ENCODE measurements at regions not wholly inside any gene's neighbourhood (a gene's known extent, or its start where the extent isn't known, plus 50 kb on each side); places are given as distances from the start of the nearest gene placed in this dataset.

DNA sequence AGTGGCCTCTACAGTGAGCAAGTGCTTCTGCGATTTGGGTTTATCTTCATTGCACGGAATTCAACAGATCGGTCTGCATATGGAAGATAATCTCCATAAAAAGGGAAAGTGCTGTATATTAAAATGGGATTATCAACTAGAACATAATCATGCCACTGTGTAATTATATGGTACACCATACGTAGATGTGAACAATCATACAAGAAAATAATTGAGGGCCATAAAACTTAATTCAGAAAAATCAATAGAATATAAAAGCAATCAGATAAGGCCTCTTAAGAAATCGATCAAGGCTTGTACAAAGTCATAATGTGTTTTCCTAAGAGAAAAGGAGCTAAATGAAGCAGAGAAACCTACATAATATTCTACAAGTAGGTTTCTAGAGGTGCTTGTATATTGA is 157.5 kb upstream of the MGMT start:
- TF ChIP-seq POLR2A (IDR thresholded peaks at IDR 0.05) = no peak
- TF ChIP-seq CTCF (IDR thresholded peaks at IDR 0.05) = no peak
